ENCODE measurements at regions not wholly inside any gene's neighbourhood (a gene's known extent, or its start where the extent isn't known, plus 50 kb on each side); places are given as distances from the start of the nearest gene placed in this dataset.

DNA sequence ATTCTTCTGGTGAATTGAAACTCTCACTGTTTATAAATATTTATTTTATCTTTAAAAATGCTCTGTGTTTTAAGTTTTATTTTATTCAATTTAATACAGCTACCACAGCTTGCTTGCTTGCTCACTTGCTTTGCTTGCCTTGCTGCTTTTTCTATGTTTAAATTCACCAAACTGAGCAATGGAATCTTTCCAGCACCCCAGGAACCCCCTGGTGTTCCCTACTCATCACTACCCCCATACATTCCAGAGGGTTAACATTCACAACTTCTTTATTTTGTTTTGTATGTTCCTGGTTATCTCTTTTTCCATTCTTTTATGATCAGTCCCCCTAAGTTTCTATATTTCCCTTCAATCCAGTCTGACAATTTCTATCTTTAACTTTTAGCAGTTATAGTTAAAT lies 166.5 kb upstream of the COL1A2 start:
- Histone ChIP-seq H3K4me2 (no peak overlapping the region), H3K9me3 (peaks cover 5% of the 10 kb centered on the region; the same call in 1 of the 2 replicates), H2AFZ (ENCODE audit: low read depth) (no peak overlapping the region), H3K4me1 (ENCODE audit: control insufficient read depth in 1 of 2, insufficient read depth in 2 of 2, low read depth in 1 of 2, low read length in 1 of 2) (peaks cover 0 to 15% of the 10 kb centered on the region in 2 experiments; a peak in 2 of 4 replicates), H3K4me3 (ENCODE audit: low read depth in 2 of 2, low read length in 1 of 2) (no peak overlapping the region), H3K36me3 (replicated peaks in 1 of 2; ENCODE audit: control insufficient read depth in 1 of 2, insufficient read depth in 2 of 2, low read length in 1 of 2) (no peaks in the 10 kb centered on the region), H3K9me2 (no peaks in the 10 kb centered on the region), H3K27ac (ENCODE audit: low read depth in 2 of 2, low read length in 1 of 2) (peak overlapping the region in 1 of 2 experiments; percentile 62; a peak in 2 of 4 replicates), H4K20me1 (ENCODE audit: insufficient read depth) (no peaks in the 10 kb centered on the region), H3F3A (replicated peaks; ENCODE audit: insufficient read depth) (peaks cover 3% of the 10 kb centered on the region), H3K27me3 (ENCODE audit: insufficient read depth) (no peaks in the 10 kb centered on the region), H3K9ac (no peak overlapping the region), H3K79me2 (ENCODE audit: insufficient read depth) (no peaks in the 10 kb centered on the region)
- no peak for DNase-seq
- CTCF ChIA-PET, result interaction anchor here (0.6 to 1.9 kb wide), 4 partner anchors 10 to 715 kb away, joined by 3 to 8 read pairs (median 4); no protein-coding TSS in a partner anchor
- TF ChIP-seq YY1 (IDR thresholded peaks at IDR 0.05; ENCODE audit: low read depth), result no peak
- TF ChIP-seq, protein P1, sequence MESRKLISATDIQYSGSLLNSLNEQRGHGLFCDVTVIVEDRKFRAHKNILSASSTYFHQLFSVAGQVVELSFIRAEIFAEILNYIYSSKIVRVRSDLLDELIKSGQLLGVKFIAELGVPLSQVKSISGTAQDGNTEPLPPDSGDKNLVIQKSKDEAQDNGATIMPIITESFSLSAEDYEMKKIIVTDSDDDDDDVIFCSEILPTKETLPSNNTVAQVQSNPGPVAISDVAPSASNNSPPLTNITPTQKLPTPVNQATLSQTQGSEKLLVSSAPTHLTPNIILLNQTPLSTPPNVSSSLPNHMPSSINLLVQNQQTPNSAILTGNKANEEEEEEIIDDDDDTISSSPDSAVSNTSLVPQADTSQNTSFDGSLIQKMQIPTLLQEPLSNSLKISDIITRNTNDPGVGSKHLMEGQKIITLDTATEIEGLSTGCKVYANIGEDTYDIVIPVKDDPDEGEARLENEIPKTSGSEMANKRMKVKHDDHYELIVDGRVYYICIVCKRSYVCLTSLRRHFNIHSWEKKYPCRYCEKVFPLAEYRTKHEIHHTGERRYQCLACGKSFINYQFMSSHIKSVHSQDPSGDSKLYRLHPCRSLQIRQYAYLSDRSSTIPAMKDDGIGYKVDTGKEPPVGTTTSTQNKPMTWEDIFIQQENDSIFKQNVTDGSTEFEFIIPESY (IDR thresholded peaks at IDR 0.05; ENCODE audit: borderline replicate concordance, low read depth), result no peak
- no peak for TF ChIP-seq CHD2 (IDR thresholded peaks at IDR 0.05; ENCODE audit: low read length, partially characterized antibody)
- TF ChIP-seq TCF12 (IDR thresholded peaks at IDR 0.05), result no peak
- TF ChIP-seq SMC3 (IDR thresholded peaks at IDR 0.05; ENCODE audit: low read depth, low read length), result no peak
- TF ChIP-seq, protein P2, sequence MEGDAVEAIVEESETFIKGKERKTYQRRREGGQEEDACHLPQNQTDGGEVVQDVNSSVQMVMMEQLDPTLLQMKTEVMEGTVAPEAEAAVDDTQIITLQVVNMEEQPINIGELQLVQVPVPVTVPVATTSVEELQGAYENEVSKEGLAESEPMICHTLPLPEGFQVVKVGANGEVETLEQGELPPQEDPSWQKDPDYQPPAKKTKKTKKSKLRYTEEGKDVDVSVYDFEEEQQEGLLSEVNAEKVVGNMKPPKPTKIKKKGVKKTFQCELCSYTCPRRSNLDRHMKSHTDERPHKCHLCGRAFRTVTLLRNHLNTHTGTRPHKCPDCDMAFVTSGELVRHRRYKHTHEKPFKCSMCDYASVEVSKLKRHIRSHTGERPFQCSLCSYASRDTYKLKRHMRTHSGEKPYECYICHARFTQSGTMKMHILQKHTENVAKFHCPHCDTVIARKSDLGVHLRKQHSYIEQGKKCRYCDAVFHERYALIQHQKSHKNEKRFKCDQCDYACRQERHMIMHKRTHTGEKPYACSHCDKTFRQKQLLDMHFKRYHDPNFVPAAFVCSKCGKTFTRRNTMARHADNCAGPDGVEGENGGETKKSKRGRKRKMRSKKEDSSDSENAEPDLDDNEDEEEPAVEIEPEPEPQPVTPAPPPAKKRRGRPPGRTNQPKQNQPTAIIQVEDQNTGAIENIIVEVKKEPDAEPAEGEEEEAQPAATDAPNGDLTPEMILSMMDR (IDR thresholded peaks at IDR 0.05), result no peak
- no peak for TF ChIP-seq NRF1 (IDR thresholded peaks at IDR 0.05; ENCODE audit: low read depth, low read length)
- TF ChIP-seq RFX5 (IDR thresholded peaks at IDR 0.05; ENCODE audit: low read length), result no peak
- no peak for TF ChIP-seq FOXJ3 (CRISPR knock-in tag; IDR thresholded peaks at IDR 0.05)
- no peak for TF ChIP-seq MXI1 (IDR thresholded peaks at IDR 0.05; ENCODE audit: low read depth, low read length)
- TF ChIP-seq SIN3A (IDR thresholded peaks at IDR 0.05; ENCODE audit: borderline replicate concordance, low read depth, low read length), result no peak
- TF ChIP-seq, protein P3, sequence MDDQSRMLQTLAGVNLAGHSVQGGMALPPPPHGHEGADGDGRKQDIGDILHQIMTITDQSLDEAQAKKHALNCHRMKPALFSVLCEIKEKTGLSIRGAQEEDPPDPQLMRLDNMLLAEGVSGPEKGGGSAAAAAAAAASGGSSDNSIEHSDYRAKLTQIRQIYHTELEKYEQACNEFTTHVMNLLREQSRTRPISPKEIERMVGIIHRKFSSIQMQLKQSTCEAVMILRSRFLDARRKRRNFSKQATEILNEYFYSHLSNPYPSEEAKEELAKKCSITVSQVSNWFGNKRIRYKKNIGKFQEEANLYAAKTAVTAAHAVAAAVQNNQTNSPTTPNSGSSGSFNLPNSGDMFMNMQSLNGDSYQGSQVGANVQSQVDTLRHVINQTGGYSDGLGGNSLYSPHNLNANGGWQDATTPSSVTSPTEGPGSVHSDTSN (IDR thresholded peaks at IDR 0.05), result no peak
- no peak for TF ChIP-seq RCOR1 (IDR thresholded peaks at IDR 0.05; ENCODE audit: low read length)
- TF ChIP-seq, protein P4, sequence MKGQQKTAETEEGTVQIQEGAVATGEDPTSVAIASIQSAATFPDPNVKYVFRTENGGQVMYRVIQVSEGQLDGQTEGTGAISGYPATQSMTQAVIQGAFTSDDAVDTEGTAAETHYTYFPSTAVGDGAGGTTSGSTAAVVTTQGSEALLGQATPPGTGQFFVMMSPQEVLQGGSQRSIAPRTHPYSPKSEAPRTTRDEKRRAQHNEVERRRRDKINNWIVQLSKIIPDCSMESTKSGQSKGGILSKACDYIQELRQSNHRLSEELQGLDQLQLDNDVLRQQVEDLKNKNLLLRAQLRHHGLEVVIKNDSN (IDR thresholded peaks at IDR 0.05; ENCODE audit: borderline replicate concordance, low read depth), result no peak
- TF ChIP-seq GATA2 (CRISPR knock-in tag; IDR thresholded peaks at IDR 0.05), result no peak
- POLR2A ChIA-PET, result no interaction called here

Data from SK-N-SH (cell line).